SHP77 (cell line): ENCODE measurements at regions not wholly inside any gene's neighbourhood (a gene's known extent, or its start where the extent isn't known, plus 50 kb on each side); places are given as distances from the start of the nearest gene placed in this dataset.

Source experiments
- DNase-seq, 2 experiments: peaks; one replicate each; lab custom pipeline; 2025; lab: John Stamatoyannopoulos, UW

DNA sequence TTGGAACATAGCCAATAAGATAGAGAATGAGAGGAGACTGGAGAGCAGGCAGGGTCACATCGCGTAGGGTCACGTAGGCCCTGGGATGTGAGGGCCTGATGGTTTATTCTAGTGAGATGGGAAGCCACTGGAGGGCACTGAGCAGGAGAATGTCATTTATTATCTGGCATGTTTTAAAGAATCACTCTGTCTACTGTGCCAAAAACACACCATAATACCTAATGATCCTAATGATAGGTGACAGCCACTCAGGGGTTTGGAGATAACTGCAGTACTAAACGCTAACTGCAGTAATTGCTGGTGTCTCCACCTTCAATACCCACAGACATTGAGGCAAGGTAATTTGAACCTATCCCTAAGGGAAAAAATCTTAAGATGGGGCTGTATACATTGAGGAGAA lies 185.4 kb downstream of the TTLL7 start:
- DNase-seq: no peak

DNA sequence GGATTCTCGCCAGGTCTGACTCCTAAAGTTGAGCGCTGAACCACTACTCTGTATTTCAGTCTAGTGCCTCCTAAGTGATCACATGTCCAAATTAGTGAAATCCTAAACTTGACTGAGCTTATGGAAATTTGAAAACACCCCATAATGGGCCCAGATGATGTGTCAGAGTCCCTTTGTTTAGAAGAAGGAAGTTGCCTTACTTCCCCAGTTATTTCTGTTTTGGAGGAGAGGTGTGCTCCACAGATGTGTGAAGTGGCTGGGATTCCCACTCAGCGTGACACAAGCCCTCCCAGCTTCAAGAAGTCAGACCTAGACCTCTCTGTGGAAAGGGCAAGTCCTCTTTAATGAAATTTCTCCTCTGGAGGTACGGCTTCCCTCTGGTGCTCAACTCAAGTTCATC lies 188.8 kb downstream of the TTLL7 start:
- DNase-seq: no peak

DNA sequence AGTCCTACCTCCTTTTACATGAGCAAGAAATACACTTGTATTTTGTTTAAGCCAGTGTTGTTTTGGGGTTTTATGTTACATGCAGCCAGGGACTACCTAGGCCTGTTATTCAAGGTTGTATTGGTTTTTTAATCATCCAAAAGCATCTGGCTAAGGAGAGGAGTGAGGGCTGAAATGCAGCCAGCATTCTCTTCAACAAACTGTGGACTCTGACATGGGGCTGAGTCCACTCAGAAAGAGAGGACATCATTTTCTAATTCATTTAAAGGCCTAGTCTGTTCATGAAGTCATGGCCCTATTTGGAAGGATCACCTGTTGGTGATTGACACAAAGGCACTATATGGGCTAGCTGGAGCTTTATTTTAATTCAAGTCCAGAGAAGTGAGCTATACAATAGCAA lies 190.4 kb downstream of the TTLL7 start:
- DNase-seq: no peak

DNA sequence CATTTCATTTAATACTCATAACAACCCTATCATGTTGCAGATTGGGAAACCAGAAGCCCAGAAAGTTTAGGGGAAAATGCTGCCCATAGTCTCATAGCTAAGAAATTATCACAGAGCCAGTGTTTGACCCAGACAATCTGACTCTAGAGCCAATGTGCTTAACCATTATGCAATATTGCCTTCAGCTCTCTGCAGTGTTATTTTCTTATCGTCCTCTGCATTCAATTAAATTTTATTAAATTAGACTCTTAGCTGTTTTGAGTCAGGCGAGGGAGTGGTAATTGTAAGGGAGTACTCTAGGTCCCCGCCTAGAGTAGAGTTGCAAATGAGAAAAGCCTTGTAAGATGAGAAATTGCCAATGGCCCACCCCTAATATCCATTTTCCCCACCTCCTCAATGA lies 191.1 kb downstream of the TTLL7 start:
- no peak for DNase-seq

DNA sequence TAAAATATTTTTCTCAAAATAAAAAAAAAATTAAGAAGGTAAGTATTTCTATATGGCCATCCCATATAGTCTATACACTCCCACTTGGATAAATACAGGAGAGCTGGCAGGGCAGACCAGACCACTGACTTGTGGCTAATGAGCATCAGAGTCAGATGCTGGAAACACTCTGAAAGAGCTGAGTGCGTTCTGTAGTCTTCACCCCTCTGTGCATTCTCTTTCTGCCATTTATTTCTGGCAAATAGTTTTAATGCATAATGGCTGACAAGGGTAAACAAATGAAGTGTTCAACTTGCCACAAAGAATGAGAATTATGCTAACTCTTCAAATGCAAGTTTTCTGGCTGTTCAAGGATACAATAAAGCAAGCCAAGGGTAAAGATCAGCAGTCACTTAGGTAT lies 191.7 kb downstream of the TTLL7 start:
- DNase-seq: no peak

DNA sequence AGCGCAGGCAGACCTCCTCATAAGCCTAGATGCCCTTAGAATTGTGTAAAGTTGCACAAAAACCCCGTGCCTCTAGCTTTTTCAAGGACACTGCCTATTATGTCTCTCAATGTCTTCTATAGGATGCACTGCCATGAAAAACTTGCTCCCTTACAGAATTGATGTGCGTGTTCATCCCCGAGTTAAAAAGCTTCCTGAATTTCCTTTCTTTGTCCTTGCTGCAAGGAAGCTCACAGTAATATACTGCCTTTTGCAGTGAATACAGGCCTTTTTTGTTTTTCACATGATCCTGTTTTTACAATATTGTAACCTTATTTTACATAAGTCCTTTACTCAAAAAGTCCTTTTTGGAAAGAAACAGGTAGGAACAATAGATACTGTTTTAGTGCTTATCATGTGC lies 193.0 kb downstream of the TTLL7 start:
- DNase-seq: no peak

DNA sequence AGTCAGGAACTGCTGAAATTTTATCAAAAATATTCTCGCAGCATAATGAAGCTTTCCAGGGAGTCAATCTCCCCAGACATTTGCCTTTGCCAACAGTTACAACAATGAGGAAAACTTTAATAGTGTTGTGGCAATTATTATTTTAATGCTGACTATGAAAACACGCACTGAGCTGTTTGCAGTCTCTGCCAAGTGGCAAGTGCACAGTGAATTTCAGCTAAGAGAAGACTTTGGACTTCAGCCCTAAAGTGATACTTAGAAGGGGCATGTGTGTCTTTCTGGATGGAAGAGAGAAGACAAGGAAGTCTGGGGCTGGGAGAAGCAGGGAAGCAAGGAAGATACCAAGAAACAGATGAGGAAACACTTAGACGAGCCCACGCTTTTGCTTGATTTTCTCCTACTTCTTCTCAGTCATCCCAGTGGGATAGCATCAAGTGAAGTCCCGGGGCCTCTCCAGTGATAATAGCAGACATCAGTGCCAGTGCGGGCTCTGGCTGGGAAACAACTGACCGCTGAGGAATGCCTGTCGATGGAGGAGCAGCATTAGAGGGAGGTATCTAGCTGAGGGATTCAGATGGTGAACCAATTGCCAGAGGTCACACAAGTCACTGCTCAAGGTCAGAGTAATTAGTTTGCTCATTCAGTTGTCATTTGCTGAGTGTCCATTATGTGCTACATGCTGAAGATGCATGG lies 196.3 kb downstream of the TTLL7 start:
- no peak for DNase-seq

DNA sequence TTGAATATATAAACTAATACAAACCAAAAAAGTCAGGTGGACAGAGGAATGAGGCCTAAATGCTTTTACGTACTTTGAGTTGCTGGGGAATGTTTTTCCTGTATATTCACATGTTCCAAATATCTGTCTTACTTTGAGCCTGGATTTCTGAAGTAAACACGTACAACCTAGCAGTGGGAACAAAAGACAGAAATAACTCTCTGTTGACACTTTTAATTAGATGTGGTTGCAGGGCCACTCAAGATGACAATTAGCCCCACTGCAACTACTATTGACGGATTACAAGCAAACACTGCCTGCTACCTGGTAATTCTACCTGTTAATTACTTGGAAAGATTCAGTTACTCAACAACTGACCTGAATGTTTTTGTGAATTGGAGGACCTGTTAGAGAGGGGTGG lies 196.9 kb downstream of the TTLL7 start:
- no peak for DNase-seq

DNA sequence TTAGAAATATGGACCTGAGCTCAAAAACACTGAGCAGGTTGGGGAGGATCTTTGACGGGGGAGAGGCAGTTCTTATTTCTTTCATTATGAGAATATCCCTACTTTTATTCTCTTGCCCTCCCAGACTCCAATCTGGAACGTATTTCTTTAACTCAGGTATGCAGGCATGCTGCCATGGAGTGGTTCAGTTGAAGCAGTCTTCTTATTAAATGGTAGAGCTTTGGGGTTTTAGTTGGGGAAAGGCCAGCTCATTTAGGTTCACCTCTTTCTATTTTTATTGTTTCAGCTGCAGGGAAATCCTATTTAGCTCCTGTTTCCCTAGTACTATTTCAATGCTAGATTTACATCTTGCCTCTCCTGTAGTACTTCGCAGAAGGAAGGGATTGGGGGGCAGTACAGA lies 198.9 kb downstream of the TTLL7 start:
- DNase-seq: no peak

DNA sequence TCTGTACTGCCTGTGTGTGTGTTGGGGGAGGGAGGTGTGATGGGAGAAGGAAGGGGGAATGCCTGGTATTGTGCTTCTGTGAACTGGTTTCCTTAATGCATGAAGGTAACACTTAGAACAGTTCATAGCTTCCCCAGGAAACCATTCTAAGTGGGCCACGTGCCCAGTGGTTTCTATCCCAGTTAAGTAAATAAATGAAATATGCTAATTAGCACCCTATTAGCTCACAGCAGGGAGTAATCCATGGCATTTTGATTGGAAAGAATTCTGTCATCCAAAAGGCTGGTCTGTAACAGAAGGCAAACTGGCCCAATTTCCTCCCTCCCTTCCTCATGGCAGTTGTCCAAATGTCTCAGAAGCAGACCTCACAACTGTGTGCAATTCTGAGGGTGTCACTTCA lies 199.3 kb downstream of the TTLL7 start:
- no peak for DNase-seq

DNA sequence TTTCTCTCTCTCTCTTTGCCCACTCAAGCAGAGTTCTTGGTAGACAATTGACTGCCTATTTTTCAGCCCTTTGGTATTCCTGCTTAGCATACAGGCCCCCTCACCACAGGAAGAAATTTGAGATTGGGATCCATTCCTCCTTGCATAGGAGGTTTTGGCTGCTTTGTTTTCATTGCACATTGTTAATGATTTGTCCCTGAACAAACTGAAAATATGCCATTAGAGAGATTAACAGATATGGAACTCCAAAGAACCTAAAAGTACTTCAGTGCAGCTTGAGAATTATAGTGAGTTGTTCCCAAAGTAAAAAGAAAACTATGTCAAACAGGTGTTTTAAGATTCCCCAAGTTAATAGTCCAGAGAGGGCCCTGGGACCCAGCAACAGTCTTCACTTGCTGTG lies 200.0 kb downstream of the TTLL7 start:
- DNase-seq: no peak

DNA sequence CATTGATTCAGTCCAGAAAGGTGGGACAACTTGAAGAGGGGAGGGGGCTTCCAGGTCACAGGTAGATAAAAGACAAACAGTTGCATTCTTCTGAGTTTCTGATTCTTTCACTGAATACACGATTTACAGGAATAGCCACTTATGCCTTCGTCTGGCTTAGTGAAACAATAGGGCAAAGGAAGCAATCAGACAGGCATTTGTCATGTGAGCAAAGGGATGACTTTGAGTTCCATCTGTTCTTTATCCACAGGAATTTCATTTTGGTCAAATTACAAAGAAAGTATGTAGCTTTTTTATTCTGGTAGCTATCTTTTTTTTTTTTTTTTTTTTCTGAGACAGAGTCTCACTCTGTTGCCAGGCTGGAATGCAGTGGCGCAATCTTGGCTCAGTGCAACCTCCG lies 202.5 kb downstream of the TTLL7 start:
- DNase-seq: no peak

DNA sequence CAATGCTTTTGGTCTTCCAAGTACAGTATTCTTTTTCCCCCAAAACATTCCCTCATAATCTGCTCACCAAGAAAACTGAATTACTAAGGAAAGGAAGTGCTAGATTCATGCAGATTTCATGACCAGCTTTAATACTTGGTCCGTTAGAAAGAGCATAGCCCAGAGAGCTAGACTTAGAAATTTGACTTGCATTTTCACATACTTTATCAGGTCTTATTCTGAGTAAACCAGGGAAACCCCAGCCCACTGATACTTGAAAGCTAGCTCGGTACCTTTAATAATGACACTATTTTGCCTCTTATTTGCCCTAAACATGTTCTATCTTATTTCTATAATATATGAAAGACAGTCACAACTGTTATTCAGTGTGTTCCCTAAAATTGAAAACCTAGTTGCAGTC lies 204.5 kb downstream of the TTLL7 start:
- no peak for DNase-seq

DNA sequence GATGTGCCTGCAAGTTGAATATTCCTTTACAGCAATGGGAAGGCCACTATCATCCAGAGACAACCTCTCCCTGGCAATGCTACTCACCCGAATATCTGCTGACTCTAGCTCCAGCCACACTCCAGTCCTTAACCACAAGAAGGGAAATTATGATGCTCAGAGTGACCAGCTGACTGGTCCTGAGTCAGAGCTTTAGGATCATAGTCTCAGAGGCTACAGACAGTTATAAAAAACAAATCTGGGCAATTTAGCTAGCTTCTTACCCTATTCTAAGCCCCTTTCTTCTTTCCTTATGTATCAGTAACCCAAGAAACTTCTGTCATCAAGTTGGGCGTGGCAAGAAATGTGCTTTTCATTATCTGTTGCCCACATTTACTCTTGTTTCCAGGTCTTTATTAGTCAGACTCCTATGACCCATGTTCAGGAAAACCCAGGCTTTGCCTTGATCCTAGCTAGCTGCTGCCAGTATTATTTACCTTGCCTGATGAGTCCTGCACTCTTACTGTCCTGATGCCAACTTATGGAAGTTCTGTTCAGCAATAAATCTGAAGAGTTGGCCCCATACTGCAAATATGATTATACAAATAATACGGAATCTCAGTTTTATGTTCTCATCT lies 207.0 kb downstream of the TTLL7 start:
- DNase-seq: no peak

DNA sequence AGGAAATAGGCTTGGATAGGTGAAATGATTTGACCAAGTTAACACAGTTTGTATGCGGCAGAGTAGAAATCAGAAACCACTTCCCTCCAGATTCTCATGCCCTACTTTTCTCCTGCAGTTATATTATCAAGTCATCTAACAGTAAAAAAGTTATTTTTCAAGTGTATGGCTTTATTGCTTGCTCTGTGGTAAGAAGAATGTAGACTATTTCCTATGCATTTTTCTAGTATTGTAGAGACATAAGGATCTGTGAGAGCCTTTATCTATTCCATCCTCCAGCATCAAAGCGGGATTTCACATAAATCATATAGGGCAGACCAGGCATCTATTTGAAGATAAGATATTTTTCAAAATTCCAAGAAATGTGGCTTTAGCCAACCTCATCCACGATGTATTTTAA lies 208.5 kb downstream of the TTLL7 start:
- DNase-seq: no peak

DNA sequence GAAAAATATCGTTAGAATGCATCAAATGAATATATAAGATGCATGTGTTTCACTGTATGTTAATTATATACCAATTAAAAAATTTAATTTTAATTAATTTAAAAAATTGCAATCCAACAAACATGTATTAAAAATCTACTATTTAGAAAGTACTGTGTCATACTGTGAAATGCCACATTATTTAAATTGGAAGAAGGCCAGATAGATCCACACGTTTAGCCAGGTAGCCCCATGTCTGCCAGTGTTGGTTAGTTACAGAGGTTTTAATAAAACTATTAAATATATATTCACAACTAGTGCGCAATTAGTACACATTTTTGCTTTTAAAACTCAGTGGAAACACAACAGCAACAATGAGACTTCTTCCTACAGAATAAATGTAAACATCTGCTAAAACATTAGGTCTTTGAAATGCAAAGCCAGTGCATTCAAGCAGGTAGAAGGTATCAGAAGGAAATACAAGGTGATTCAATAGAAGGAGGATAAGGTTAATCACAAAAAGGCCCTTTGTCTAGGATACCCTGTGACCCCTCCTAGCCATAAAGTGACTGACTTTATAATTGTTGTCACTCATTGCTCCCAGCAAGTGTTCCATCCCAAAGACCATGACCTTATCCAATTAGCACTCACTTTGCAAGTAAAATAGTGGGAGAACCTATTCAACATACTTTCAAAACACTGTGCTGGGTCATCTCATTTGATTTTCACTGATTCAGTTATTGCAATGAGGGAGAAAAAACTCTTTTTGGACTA lies 211.5 kb downstream of the TTLL7 start:
- DNase-seq: no peak

DNA sequence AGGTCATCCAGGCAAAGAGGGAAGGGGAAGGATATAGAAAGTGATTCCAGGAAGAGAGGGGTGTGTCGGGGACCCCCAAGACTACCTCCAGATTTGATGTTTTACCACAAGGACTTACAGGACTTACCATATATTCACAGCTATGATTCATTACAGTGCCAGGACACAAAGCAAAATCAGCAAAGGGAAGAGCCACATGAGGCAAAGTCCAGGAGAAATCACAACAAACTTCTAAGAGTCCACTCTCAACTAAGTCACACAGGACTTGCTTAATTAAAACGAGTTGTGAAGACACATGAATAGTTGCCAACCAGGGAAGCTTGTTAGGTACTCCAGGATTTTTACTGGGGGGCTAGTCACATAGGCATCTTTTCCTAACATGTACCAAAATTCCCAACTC lies 217.3 kb downstream of the TTLL7 start:
- no peak for DNase-seq

DNA sequence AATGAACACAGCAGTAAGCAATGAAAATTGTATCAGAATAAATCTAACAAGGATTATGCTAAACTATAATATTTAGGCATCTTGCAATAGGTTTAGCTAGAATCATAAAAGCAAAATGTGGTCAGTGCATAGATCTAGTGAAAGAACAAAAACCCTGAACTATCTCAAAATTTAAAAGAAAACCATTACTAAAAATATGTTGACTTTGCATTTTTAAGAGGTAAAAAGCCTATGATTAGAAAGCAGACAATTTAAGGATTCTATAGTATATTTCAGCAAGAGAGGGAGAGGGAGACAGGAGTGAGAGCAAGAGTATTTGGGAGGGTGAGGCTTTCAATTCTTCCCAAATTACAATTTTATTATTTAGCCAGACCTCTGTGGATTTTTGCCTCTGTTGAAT lies 219.4 kb downstream of the TTLL7 start:
- DNase-seq: no peak

DNA sequence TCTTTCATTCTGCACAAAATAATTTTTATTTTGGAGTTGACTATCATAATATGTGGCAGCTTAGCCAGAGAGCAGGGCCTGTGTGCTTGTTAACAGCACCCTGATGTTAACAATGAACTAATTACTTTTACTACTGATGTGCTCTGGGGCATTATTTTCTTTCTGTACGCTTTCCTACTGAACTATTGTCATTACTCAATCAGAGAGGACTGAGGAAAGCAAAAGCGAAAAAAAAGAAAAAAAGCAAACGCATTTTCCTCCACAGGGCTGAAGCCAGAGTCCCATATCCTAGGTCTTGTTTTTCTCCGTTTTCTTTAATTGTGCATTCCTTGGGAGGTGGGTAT lies 221.2 kb downstream of the TTLL7 start:
- DNase-seq: no peak

DNA sequence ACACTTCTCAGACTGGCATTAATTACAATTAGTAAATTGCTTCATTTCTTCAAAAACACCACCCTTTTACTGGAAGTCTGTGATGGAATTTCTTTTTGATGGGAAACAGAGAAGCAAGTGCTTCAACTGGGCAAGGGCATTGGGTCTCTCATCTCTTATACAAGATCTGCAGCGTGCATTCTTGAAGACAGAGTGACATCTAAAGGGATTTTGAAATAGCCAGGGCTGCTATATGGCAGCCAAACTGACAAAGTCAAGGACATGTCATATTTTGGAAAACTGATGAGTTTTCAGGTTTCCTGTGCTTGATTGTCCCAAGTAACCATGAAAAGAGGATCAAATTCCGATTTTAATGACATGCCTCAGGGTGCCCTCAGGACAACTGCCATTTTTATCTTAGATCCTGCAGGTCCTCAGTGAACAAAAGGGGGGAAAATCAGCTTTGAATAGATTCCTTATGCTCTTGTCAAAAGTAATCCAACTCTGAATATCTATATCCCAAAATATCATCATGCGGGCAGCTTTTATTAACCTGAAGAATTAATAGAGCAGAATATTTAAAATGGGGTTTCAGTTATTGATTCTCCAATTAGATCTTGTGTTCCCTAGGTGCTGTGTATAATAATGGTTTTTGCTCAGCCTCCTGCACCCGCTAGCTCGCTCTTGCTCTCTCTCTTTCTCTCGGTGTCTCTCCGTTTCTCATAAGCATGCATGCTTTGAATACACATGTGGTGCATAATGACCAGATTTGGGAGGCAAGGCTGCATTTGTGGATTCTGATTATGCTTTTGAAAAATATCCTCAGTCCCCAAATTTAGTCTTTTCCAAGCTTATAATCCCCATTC lies 221.8 kb downstream of the TTLL7 start:
- DNase-seq: no peak

DNA sequence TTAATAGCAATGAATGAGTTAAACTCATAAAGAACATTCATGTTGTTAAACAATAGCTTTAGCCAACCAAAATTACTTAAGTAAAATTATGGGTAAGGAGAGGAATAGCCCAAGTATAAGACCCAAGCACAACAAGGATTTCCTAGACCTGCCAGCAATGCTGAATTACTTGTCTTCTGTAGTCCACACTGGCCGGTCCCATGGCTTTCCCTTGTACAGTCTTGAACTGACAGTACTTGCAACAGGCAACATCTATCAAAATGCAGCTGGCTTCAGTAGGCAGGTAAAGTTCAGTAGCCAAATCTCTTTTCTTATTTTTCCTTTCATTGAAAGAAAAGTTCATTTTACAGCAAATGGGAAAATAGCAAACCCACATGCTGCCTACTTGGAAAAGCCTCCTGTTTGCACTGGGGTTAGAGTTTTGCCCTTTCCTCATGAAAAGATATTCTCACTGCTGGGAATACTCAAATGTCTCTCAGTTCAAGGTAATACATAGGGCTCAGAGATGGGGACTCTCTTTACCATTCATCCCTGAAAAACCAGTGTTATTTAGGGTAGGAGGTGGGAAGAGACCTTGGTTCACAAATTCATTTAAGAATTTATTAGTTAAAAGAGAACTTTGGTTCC lies 222.8 kb downstream of the TTLL7 start:
- DNase-seq: no peak

DNA sequence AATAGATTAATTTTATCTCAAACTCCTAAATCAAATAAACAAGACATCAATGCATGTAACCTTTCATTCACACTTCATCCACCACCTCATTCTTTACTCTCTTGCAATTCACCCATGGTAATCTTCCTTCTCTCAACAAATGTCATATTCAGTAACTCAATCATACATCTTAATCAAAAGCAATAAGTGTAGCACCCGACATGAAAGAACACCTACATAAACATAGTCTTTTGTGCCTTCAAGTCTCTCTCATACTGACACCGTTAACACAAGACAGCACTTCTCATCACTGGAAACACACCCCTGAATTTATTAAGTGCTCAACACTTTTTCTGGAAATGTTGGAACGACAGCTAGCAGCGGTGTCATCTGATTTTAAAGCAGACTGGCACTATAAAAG lies 225.9 kb downstream of the TTLL7 start:
- no peak for DNase-seq
